Thoracic aorta (tissue), 2 donors: ENCODE measurements at regions not wholly inside any gene's neighbourhood (a gene's known extent, or its start where the extent isn't known, plus 50 kb on each side); places are given as distances from the start of the nearest gene placed in this dataset.

Experiments used
- ATAC-seq: fragments of 150-250 bp; one replicate; pipeline ENCODE4 v1.8.0; 2017; ENCODE audit warnings: low read depth; ENCODE audit not compliant: insufficient number of reproducible peaks, low FRiP score
- DNase-seq: peaks from one replicate; pipeline ENCODE4 v3.0.0-alpha.2; 2020; ENCODE audit warnings: low spot score
- H3K27ac ChIP-seq, 2 donors: fragments of 200-600 bp; sonication (generic); 1 replicate in 1 of 2; 2 replicates in 1 of 2; pipeline ENCODE4 v1.5.1; 2016; ENCODE audit warnings: mild to moderate bottlenecking in 2 of 2, moderate library complexity in 2 of 2
- H3K27me3 ChIP-seq: fragments of 200-600 bp; sonication (generic); replicated peaks from 2 replicates; pipeline ENCODE4 v1.6.0; 2016; ENCODE audit warnings: mild to moderate bottlenecking; ENCODE audit not compliant: insufficient read depth
- H3K36me3 ChIP-seq: fragments of 200-600 bp; sonication (generic); one replicate; pipeline ENCODE4 v1.5.1; 2016
- H3K4me1 ChIP-seq, 2 donors: fragments of 200-600 bp; sonication (generic); 1 replicate in 1 of 2; 2 replicates in 1 of 2; pipeline versions ENCODE4 v1.5.1 to v1.6.0; 2016; ENCODE audit warnings: low read depth in 2 of 2, mild to moderate bottlenecking in 1 of 2; ENCODE audit not compliant: control insufficient read depth in 1 of 2
- H3K4me3 ChIP-seq: fragments of 200-600 bp; sonication (generic); 2 replicates; pipeline ENCODE4 v1.5.1; 2016; ENCODE audit warnings: mild to moderate bottlenecking
- H3K9me3 ChIP-seq: fragments of 200-600 bp; sonication (generic); 2 replicates; pipeline ENCODE4 v1.5.1; 2016
- CTCF ChIP-seq: fragments of 200-600 bp; sonication (generic); IDR thresholded peaks from one replicate; pipeline ENCODE4 v1.5.1; 2019; ENCODE audit warnings: antibody characterized with exemption

- no peaks in the 10 kb centered on the region for H3K36me3 ChIP-seq
- H3K27me3 ChIP-seq: no peaks in the 10 kb centered on the region
- ATAC-seq (no peak), DNase-seq (no peak)
- no peaks in the 10 kb centered on the region for H3K9me3 ChIP-seq
- H3K4me1 ChIP-seq: no peaks in the 10 kb centered on the region
- H3K27ac ChIP-seq: no peak overlapping the region
- TF ChIP-seq CTCF: no peak
- H3K4me3 ChIP-seq: no peak overlapping the region
These were observed 346.7 kb upstream of the LRATD1 start for GRCh38 chr2:14285812-14286211.

- ATAC-seq: no peak
These were observed 344.5 kb upstream of the LRATD1 start for GRCh38 chr2:14288016-14288415.

GRCh38 chr2:14292964-14293363, 339.6 kb upstream of the LRATD1 start:
- DNase-seq (no peak), ATAC-seq (no peak)
- Histone ChIP-seq H3K4me3 (no peak overlapping the region), H3K27ac (no peak overlapping the region), H3K36me3 (no peaks in the 10 kb centered on the region), H3K9me3 (no peaks in the 10 kb centered on the region), H3K4me1 (no peaks in the 10 kb centered on the region), H3K27me3 (no peaks in the 10 kb centered on the region)
- TF ChIP-seq CTCF: no peak

More at GRCh38 chr2:14288016-14288415, 344.5 kb upstream of the LRATD1 start:
- no peak for DNase-seq
- no peak for TF ChIP-seq CTCF
- Histone ChIP-seq H3K9me3 (no peaks in the 10 kb centered on the region), H3K4me3 (no peak overlapping the region), H3K27ac (no peak overlapping the region), H3K4me1 (no peaks in the 10 kb centered on the region), H3K36me3 (no peaks in the 10 kb centered on the region), H3K27me3 (no peaks in the 10 kb centered on the region)

- no peak for TF ChIP-seq CTCF
- H3K4me3 ChIP-seq: no peak overlapping the region
- H3K9me3 ChIP-seq: no peaks in the 10 kb centered on the region
- ATAC-seq: no peak
- no peaks in the 10 kb centered on the region for H3K36me3 ChIP-seq
- H3K27ac ChIP-seq: no peak overlapping the region
- DNase-seq: no peak
- H3K27me3 ChIP-seq: no peaks in the 10 kb centered on the region
- no peaks in the 10 kb centered on the region for H3K4me1 ChIP-seq
These were observed 335.2 kb upstream of the LRATD1 start for GRCh38 chr2:14297340-14297739.

GRCh38 chr2:14297906-14298305, 334.6 kb upstream of the LRATD1 start:
- no peaks in the 10 kb centered on the region for H3K36me3 ChIP-seq
- H3K27me3 ChIP-seq: no peaks in the 10 kb centered on the region
- H3K4me3 ChIP-seq: no peak overlapping the region
- no peak for DNase-seq
- no peaks in the 10 kb centered on the region for H3K9me3 ChIP-seq
- no peaks in the 10 kb centered on the region for H3K4me1 ChIP-seq
- ATAC-seq: no peak
- no peak overlapping the region for H3K27ac ChIP-seq
- TF ChIP-seq CTCF: no peak
